Body of pancreas (tissue), 4 donors: ENCODE measurements at regions not wholly inside any gene's neighbourhood (a gene's known extent, or its start where the extent isn't known, plus 50 kb on each side); places are given as distances from the start of the nearest gene placed in this dataset.

Experiments
- CTCF ChIP-seq, 7 experiments: fragments of 450-650 bp in 4 of 7; fragments of 200-600 bp in 3 of 7; sonication (generic) in 3 of 7; IDR thresholded peaks; one replicate each; pipeline ENCODE4 v1.5.1; 2016 to 2019; ENCODE audit warnings: antibody characterized with exemption in 7 of 7
- POLR2A ChIP-seq, 3 donors: fragments of 450-650 bp; IDR thresholded peaks; one replicate each; pipeline ENCODE4 v1.6.1; 2016; ENCODE audit warnings: antibody characterized with exemption in 3 of 3, mild to moderate bottlenecking in 2 of 3

DNA sequence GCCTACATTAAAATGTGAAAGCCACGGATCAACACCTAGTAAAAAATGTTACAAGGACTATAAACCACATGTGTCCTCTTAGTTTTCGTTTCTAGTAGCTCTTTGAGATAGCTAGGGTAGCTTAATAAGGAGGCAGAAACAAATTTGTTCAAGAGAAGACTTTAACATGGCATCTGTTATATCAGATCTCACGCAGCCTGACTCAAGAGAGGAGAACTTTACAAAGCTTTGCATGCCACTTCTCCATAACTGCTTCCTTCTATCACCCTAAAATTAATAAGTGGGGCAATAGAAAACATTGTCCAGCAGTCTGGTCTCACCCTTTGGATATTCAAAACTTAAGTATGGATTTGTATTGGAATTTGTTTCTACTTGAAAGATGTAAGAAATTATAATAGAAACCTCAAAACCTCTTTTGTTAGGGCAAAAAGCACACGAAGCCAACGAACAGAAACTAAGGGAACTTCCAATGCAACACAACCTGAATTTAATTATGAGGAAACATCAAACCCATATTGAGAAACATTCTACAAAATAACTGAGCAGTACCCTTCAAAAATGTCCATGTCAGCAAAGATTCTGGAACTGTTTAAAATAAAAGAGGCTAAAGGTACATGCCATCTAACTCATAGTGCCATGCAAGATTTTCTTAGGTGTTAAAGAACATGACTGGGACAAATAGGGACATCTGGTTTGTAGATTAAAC, 194.8 kb downstream of the LRIG3 start:
- TF ChIP-seq POLR2A (IDR thresholded peaks at IDR 0.05) (no peak), CTCF (IDR thresholded peaks at IDR 0.05) (no peak)
